Activated CD4-positive, alpha-beta T cell treated with anti-CD3 and anti-CD28 coated beads for 48 hours (primary cell): ENCODE measurements at regions not wholly inside any gene's neighbourhood (a gene's known extent, or its start where the extent isn't known, plus 50 kb on each side); places are given as distances from the start of the nearest gene placed in this dataset.

Experiments used
- DNase-seq: peaks from one replicate; pipeline ENCODE4 v3.0.0-alpha.2; 2020

- no peak for DNase-seq
These were observed 111.2 kb upstream of the NLRP1 start for GRCh38 chr17:5695480-5695879.

- DNase-seq = no peak
These were observed 114.7 kb upstream of the NLRP1 start for GRCh38 chr17:5698959-5699358.

- no peak for DNase-seq
These were observed 115.5 kb upstream of the NLRP1 start for GRCh38 chr17:5699814-5700213.

- DNase-seq = no peak
These were observed 116.4 kb upstream of the NLRP1 start for GRCh38 chr17:5700745-5701144.

GRCh38 chr17:5701381-5701780 is 117.1 kb upstream of the NLRP1 start:
- DNase-seq = no peak

- no peak for DNase-seq
These were observed 118.7 kb upstream of the NLRP1 start for GRCh38 chr17:5702951-5703510.

GRCh38 chr17:5703736-5704135 is 119.4 kb upstream of the NLRP1 start:
- DNase-seq = no peak

- peak; percentile 33 for DNase-seq
These were observed 121.0 kb upstream of the NLRP1 start for GRCh38 chr17:5705081-5705875.

GRCh38 chr17:5705876-5706576 is 121.7 kb upstream of the NLRP1 start:
- no peak for DNase-seq

GRCh38 chr17:5706577-5707210 is 122.4 kb upstream of the NLRP1 start:
- peak; percentile 70 for DNase-seq

- no peak for DNase-seq
These were observed 123.2 kb upstream of the NLRP1 start for GRCh38 chr17:5707482-5707881.

GRCh38 chr17:5708344-5708743 is 124.0 kb upstream of the NLRP1 start:
- no peak for DNase-seq

- no peak for DNase-seq
These were observed 127.0 kb upstream of the NLRP1 start for GRCh38 chr17:5711344-5711743.

- DNase-seq = no peak
These were observed 130.7 kb upstream of the NLRP1 start for GRCh38 chr17:5714993-5715392.

GRCh38 chr17:5715478-5715877 is 131.2 kb upstream of the NLRP1 start:
- DNase-seq = no peak

- no peak for DNase-seq
These were observed 134.4 kb upstream of the NLRP1 start for GRCh38 chr17:5718726-5719125.

GRCh38 chr17:5719976-5720375 is 135.7 kb upstream of the NLRP1 start:
- DNase-seq = no peak

- DNase-seq = no peak
These were observed 146.1 kb upstream of the NLRP1 start for GRCh38 chr17:5730373-5730772.

GRCh38 chr17:5740937-5741336 is 156.6 kb upstream of the NLRP1 start:
- DNase-seq = no peak

GRCh38 chr17:5741810-5742209 is 157.5 kb upstream of the NLRP1 start:
- no peak for DNase-seq

- DNase-seq = no peak
These were observed 161.0 kb upstream of the NLRP1 start for GRCh38 chr17:5745111-5745813.

- no peak for DNase-seq
These were observed 163.0 kb upstream of the NLRP1 start for GRCh38 chr17:5747276-5747675.

- no peak for DNase-seq
These were observed 163.7 kb upstream of the NLRP1 start for GRCh38 chr17:5747964-5748363.
